Motor neuron (in vitro differentiated cells): ENCODE measurements at regions not wholly inside any gene's neighbourhood (a gene's known extent, or its start where the extent isn't known, plus 50 kb on each side); places are given as distances from the start of the nearest gene placed in this dataset.
A peak's percentile ranks its signal among the peaks of the same experiment; 100 is the strongest.

Source experiments
- ATAC-seq, 8 experiments: fragments of 200-7000 bp; cut with Tn5 transposase; replicated peaks in 6 of 8; 2 replicates each; pipeline ENCODE4 v1.8.0; 2021; ENCODE audit warnings: mild to moderate bottlenecking in 8 of 8, moderate library complexity in 8 of 8
- H3K27ac ChIP-seq, 2 donors: fragments of 250-450 bp; sonication (Bioruptor Pico); 2 replicates each; pipeline ENCODE4 v1.9.0; 2021; ENCODE audit warnings: antibody characterized with exemption in 2 of 2, mild to moderate bottlenecking in 2 of 2, moderate library complexity in 1 of 2
- H3K4me1 ChIP-seq, 2 donors: fragments of 250-450 bp; sonication (Bioruptor Pico); replicated peaks in 1 of 2; 2 replicates each; pipeline ENCODE4 v1.6.1; 2021; ENCODE audit warnings: antibody characterized with exemption in 2 of 2, mild to moderate bottlenecking in 2 of 2, moderate library complexity in 1 of 2
- H3K4me3 ChIP-seq, 5 donors: fragments of 250-450 bp; sonication (Bioruptor Pico); 2 replicates each; pipeline ENCODE4 v1.9.0; 2021; ENCODE audit warnings: antibody characterized with exemption in 5 of 5, mild to moderate bottlenecking in 5 of 5, moderate library complexity in 4 of 5
- WGBS, 10 experiments: fragments of 450-650 bp; shearing (Covaris generic); methylation state at CpG; one replicate each; pipeline ENCODE4 v1.0.0; 2022; 5-methylcytosine and 5-hydroxymethylcytosine counted together
- in situ Hi-C, 9 experiments: fragments of 400-800 bp; cut with MboI; loops; one replicate each; pipeline ENCODE4 v1.15.0; 2021; ENCODE audit warnings: low sequenced_read_pairs in 9 of 9, low pct_unique_long_range_greater_than_20kb in 2 of 9; ENCODE audit not compliant: unreplicated experiment in 9 of 9

DNA sequence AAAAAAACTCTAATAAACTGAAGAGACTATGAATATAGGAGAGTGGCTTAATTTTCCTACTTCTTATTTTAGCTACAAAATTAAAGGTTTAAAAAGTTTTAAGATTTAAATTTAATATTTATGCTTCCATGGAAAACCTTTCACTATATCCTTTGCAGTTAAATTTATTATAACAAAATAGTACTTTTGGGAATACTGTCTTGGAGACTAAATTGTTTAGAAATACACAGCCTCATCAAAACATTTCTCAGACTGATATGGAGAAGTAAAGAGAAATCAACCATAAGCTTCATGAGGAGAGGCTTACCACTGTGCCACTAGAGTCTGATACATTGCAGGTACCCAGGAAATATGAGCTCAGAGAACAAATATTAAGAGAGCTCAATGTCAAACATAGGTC lies 436.5 kb downstream of the KCTD12 start:
- Histone ChIP-seq H3K4me1 (no peaks in the 10 kb centered on the region), H3K27ac (no peak overlapping the region), H3K4me3 (no peak overlapping the region)
- in situ Hi-C loops, result loop anchor here (25.0 kb wide), 3 partner anchors 437 to 762 kb away; no protein-coding TSS in a partner anchor
- ATAC-seq, result no peak

DNA sequence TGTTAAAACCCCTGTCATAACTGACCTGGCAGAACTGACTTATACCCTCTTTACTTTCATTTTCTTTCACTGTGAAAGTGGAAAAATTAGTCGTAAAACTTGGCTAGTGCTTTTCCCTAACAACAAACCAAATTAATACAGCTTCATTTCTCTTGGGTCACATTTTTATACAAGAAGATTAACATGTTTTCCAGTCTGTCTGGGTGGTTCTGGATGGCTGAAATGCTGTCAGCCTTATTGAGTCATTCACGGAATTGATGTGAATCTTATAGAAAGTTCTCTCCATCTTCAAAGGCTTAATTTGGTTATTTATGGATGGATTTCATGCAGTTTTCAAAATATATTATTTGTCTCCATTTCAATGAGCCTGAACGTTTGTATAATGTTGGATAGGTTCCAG lies 440.0 kb downstream of the KCTD12 start:
- Histone ChIP-seq H3K4me3 (no peak overlapping the region), H3K4me1 (no peaks in the 10 kb centered on the region), H3K27ac (no peak overlapping the region)
- in situ Hi-C loops, result no loop called here
- peak in 5 of 8 experiments; percentile 45 to 90 (median 74) for ATAC-seq
- WGBS, 10 experiments, result 0 to 100% (median 59%) methylated on average over 1 to 3 of the region's 3 CpGs; no CpG with 5 or more reads in 1 of the 10 experiments

DNA sequence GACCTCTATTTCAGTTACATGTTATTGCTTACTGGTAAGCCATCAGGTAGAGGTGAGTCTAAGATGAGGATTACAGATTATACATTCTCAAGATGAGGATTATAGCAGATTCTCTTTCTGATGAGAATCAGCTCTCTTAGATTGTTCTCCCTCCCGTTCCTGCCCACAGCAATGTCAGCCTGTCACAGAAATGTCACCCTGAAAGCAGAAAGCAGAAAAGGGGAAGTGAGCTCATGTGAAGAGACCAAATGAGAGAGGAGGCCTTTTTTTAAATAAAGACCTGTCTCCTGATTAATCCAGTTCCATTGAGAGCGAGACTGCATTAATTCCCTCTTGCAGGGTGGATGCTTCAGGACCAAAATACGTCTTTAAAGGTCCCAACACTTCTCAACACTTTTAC lies 445.6 kb downstream of the KCTD12 start:
- Histone ChIP-seq H3K4me1 (no peaks in the 10 kb centered on the region), H3K27ac (no peak overlapping the region), H3K4me3 (no peak overlapping the region)
- ATAC-seq, result no peak
- WGBS, 10 experiments, result 0 to 88% (median 79%) methylated on average over 1 to 3 of the region's 3 CpGs; no CpG with 5 or more reads in 1 of the 10 experiments
- in situ Hi-C loops, result no loop called here

DNA sequence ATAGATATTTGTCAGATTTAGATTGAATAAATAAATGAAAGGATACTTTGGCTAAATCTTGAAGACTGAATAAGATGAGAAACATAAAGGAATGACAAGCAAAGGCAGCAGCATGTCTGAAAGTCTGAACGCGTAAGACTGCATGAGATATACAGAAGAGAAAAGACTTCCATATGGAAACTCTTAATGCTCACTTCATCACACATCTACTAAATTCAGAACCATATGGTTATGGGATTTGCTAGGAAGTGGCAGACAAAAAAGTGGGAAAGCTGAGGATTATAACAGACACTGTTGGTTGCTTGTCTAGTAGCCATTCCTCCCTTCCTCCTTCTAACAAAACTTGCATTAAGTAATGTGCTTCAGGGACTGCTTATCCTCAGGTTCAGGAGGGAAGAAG lies 446.7 kb downstream of the KCTD12 start:
- no peaks in the 10 kb centered on the region for H3K4me1 ChIP-seq
- no peak overlapping the region for H3K27ac ChIP-seq
- in situ Hi-C loops, result no loop called here
- no peak overlapping the region for H3K4me3 ChIP-seq
- WGBS, 10 experiments, result 39 to 100% (median 86%) methylated on average over 2 of the region's 2 CpGs; no CpG with 5 or more reads in 2 of the 10 experiments
- no peak for ATAC-seq

DNA sequence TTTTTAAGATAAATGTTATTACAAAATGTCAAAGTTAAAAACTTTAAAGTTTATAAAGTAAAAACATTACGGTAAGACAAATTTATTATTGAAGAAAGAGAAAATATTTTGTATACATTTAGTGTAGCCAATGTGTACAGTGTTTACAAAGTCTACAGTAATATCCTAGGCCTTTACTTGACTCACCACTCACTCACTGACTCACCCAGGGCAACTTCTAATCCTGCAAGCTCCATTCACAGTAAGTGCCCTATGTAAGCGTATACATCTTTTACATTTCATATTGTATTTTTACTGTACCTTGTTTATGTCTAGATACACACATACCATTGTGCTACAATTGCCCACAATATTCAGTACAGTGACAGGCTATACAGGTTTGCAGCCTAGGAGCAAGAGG lies 448.2 kb downstream of the KCTD12 start:
- in situ Hi-C loops, result no loop called here
- Histone ChIP-seq H3K27ac (no peak overlapping the region), H3K4me1 (no peaks in the 10 kb centered on the region), H3K4me3 (no peak overlapping the region)
- 77 to 100% (median 98%) methylated on average over 1 to 2 of the region's 2 CpGs for WGBS, 10 experiments
- no peak for ATAC-seq

DNA sequence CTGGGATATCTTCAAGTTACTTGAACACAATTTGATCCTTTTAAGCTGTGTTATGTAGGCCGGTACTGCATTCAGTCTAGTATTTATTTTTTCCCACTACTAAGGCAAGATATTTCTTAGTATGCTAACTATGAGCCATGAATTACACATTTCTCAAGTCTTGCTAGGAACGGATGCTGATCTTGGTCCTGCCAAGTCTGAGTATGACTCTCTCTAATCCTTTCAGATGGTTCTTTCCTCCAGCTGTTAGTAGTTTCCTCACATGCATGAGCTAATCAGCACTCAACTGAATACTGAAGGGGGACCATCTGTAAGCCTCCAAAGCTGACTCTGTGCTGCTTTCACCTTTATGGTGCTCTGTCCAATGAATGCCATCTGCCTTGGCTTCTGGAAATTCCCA lies 460.3 kb downstream of the KCTD12 start:
- WGBS, 10 experiments, result 5 to 100% (median 83%) methylated on average over 1 to 2 of the region's 2 CpGs
- Histone ChIP-seq H3K4me3 (no peak overlapping the region), H3K4me1 (no peaks in the 10 kb centered on the region), H3K27ac (no peak overlapping the region)
- in situ Hi-C loops, result no loop called here
- ATAC-seq, result peak in 3 of 8 experiments; percentile 53 to 94 (median 81)

DNA sequence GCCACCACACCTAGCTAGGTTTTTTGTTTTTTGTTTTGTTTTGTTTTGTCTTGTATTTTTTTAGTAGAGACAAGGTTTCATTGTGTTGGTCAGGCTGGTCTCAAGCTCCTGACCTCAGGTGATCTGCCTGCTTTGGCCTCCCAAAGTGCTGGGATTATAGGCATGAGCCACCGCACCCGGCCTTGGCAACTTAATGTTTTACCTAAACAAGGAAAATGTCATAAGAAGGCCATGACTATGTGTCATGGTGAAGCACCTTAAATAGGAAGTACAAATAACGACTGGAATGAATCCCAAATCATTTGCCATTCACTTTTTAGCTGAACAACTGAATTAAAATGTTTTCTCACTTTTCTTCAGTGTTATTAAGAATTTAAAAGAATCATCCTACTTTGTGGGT lies 465.2 kb downstream of the KCTD12 start:
- no peak overlapping the region for H3K27ac ChIP-seq
- no peak overlapping the region for H3K4me3 ChIP-seq
- WGBS, 10 experiments, result 0 to 90% (median 71%) methylated on average over 1 to 3 of the region's 3 CpGs; no CpG with 5 or more reads in 2 of the 10 experiments
- in situ Hi-C loops, result no loop called here
- H3K4me1 ChIP-seq, result no peaks in the 10 kb centered on the region
- ATAC-seq, result no peak

DNA sequence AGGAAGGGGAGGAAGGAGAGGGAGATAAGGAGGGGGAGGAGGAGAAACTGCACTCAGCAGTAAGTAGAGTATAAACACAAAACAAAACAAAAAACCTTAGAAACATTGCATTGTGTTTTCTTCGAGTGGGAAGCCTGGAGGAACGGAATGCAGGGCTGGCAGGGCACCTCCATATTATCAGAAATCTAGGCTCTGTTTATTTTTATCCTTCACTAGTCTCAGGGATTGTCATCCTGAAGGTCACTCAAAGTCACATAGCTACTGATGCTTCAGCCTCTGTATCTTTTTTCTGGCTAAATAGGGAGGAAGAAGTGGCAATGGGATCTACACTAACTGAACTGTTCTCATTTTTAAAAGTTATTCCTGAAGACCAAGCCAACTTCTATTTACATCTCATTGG lies 467.8 kb downstream of the KCTD12 start:
- no peaks in the 10 kb centered on the region for H3K4me1 ChIP-seq
- no peak for ATAC-seq
- no peak overlapping the region for H3K4me3 ChIP-seq
- WGBS, 10 experiments, result 0 to 90% (median 81%) methylated on average over 1 to 2 of the region's 2 CpGs; no CpG with 5 or more reads in 5 of the 10 experiments
- H3K27ac ChIP-seq, result no peak overlapping the region
- in situ Hi-C loops, result no loop called here

DNA sequence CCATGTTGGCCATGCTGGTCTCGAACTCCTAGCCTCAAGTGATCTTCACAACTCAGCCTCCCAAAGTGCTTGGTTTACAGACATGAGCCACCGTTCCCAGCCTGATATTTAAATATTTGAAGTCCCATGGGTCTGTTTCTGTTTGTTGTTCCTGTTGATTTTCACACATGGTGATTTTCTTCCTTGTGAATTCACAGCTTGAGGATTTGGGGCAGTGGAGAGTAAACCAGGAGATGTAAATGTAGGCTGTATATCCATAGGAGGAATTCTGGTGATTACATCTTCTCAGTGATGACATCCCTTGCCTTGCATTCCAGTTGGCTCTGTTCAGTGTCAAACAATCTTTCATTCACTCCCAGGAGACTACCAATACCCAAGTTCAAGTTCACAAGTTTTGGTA lies 471.9 kb downstream of the KCTD12 start:
- Histone ChIP-seq H3K27ac (no peak overlapping the region), H3K4me3 (no peak overlapping the region), H3K4me1 (no peaks in the 10 kb centered on the region)
- in situ Hi-C loops, result no loop called here
- WGBS, 10 experiments, result 25 to 88% (median 77%) methylated on average over 1 to 2 of the region's 2 CpGs; no CpG with 5 or more reads in 5 of the 10 experiments
- no peak for ATAC-seq

DNA sequence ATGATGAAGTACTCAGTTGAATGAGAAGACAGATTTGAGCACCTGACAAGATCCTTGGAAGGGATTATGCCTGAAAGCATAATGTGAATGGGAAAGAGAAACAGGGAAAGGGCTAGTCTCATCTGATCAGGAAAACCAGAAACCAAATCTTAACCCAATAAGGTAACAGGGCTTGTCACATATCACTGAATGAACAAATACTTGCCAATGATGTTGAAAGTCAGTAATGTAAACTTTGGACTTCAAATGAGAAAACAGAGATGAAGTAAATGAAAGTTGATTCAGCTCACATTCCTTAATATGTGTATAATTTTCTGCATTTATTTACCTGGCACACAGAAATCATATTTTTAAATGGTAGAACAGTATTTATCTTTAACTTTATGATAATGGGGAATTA lies 480.0 kb downstream of the KCTD12 start:
- H3K4me1 ChIP-seq, result no peaks in the 10 kb centered on the region
- no peak for ATAC-seq
- no peak overlapping the region for H3K4me3 ChIP-seq
- H3K27ac ChIP-seq, result no peak overlapping the region
- in situ Hi-C loops, result no loop called here

DNA sequence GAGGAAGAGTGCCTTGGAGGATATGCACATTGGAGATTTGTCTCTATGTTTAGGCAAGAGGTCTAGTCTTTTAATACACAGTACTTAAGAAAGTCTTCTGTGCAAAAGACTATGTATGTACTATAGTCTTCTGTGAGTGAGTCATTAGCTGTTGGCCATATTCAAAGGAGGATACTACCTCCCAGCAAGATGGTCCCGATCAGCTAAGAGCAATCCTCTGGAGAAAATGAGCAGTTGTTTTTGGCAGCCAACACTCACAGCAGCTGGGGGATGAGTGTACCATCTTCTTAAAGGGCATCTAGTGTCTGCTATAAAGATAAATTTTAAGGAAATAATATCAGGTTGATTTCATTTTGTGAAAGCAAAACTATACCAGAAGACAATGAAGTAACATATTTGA lies 487.8 kb downstream of the KCTD12 start:
- 0 to 83% (median 67%) methylated on average over 1 of the region's 1 CpG; no CpG with 5 or more reads in 5 of the 10 experiments for WGBS, 10 experiments
- Histone ChIP-seq H3K4me3 (no peak overlapping the region), H3K27ac (no peak overlapping the region), H3K4me1 (no peaks in the 10 kb centered on the region)
- ATAC-seq, result peak in 3 of 8 experiments; percentile 25 to 63 (median 48)
- in situ Hi-C loops, result no loop called here

DNA sequence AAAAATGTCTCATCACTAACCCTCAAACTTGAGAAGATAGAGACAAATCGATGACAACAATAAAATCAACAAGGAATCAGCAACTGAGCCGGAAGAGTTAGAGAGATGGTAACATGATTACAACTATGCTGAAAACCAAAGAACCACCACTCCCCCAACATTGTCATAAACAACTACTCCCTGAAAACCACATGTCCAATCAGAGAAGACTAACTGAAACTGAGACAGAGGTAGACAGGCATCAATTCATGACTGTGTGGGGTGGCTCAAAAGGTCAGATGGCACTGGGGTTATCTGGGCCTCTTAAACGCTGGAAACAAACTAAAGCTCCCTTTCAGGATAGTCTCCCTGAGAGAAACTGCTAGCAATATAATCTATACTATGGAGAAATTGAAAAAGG lies 488.8 kb downstream of the KCTD12 start:
- in situ Hi-C loops, result no loop called here
- no peaks in the 10 kb centered on the region for H3K4me1 ChIP-seq
- H3K27ac ChIP-seq, result no peak overlapping the region
- no peak overlapping the region for H3K4me3 ChIP-seq
- peak in 2 of 8 experiments; percentile 40 to 46 for ATAC-seq
- WGBS, 10 experiments, result 29 to 96% (median 79%) methylated on average over 1 to 3 of the region's 3 CpGs; no CpG with 5 or more reads in 1 of the 10 experiments

DNA sequence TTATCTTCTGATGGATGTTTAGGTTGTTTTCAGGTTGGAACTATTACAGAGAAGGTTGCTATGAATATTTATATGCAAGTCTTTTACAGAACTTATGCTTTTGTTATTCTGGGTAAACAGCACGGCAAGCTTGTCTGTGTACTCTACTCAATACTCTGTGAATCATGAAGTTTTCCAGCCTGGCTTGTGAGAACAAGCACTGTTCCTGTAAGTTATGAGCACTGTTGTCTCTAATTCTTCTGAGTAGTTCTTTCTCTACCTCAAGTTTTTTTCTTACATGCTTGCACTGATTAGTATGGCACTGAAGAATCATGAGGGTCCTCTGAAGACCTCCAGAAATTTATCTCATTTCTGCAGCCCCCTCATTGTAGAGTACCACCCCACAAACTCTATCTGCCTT lies 496.9 kb downstream of the KCTD12 start:
- no peak overlapping the region for H3K4me3 ChIP-seq
- in situ Hi-C loops, result no loop called here
- 50 to 83% (median 68%) methylated on average over 1 of the region's 1 CpG; no CpG with 5 or more reads in 4 of the 10 experiments for WGBS, 10 experiments
- H3K4me1 ChIP-seq, result peaks cover 0 to 5% of the 10 kb centered on the region in 2 donors
- no peak overlapping the region for H3K27ac ChIP-seq
- ATAC-seq, result no peak

DNA sequence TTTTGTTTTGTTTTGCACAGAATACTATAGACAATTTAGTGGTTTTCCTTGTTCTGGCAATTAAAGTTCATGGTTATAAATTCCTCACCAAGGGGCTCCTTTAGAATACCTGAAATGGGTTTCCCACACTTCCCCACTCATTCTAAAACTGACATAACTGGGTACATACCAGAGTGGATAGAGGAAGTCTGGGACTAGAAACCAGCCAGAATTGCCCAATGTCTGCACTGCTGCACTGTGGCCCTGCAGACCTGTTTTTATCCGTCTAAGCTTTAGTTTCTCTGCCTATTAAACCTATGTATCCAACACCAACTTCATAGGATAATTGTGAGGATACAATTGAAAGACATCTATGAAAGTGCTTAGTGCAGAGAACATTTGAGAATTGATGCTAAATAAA lies 498.6 kb downstream of the KCTD12 start:
- Histone ChIP-seq H3K4me1 (peaks cover 0 to 5% of the 10 kb centered on the region in 2 donors), H3K27ac (no peak overlapping the region), H3K4me3 (no peak overlapping the region)
- WGBS, 10 experiments, result 60 to 100% (median 100%) methylated on average over 1 of the region's 1 CpG; no CpG with 5 or more reads in 3 of the 10 experiments
- in situ Hi-C loops, result no loop called here
- ATAC-seq, result no peak
